Right lobe of liver (tissue), 4 donors: ENCODE measurements at regions not wholly inside any gene's neighbourhood (a gene's known extent, or its start where the extent isn't known, plus 50 kb on each side); places are given as distances from the start of the nearest gene placed in this dataset.

Experiments used
- CTCF ChIP-seq, 4 donors: fragments of 200-600 bp in 3 of 4; fragments of 450-650 bp in 1 of 4; IDR thresholded peaks; one replicate each; pipeline versions ENCODE4 v1.5.1 to v1.8.0; 2016 to 2022; ENCODE audit warnings: antibody characterized with exemption in 4 of 4, mild to moderate bottlenecking in 2 of 4
- POLR2A ChIP-seq: fragments of 450-650 bp; IDR thresholded peaks from one replicate; pipeline ENCODE4 v1.6.1; 2017; ENCODE audit warnings: antibody characterized with exemption, mild to moderate bottlenecking
- donor health status: DM: no; HTN: no; CAD: no.
- donor health status: DM: no; HTN: no; CAD: no.
- donor health status: DM: no; HTN: yes; CAD: no.

GRCh38 chr12:94094700-94095099 lies 53.7 kb upstream of the PLXNC1 start:
- TF ChIP-seq POLR2A (no peak), CTCF (IDR thresholded peaks at IDR 0.05) (no peak)
